ENCODE measurements at regions not wholly inside any gene's neighbourhood (a gene's known extent, or its start where the extent isn't known, plus 50 kb on each side); places are given as distances from the start of the nearest gene placed in this dataset.

GRCh38 chr10:27388761-27389399 lies 115.2 kb upstream of the RAB18 start:
- peaks cover 16% of the 10 kb centered on the region in 2 experiments for H3K4me1 Mint-ChIP-seq

More at GRCh38 chr10:27388761-27389399, 115.2 kb upstream of the RAB18 start:
- Histone ChIP-seq H3K4me1 (ENCODE audit: insufficient read depth, low read length) (no peaks in the 10 kb centered on the region), H3K18ac (ENCODE audit: insufficient read length, low read depth, low read length) (no peak overlapping the region), H2BK15ac (ENCODE audit: low read depth, low read length) (no peak overlapping the region), H4K91ac (ENCODE audit: insufficient read length, low read depth, low read length) (no peak overlapping the region), H3K23ac (ENCODE audit: insufficient read length, low read depth, low read length) (no peak overlapping the region), H3K79me1 (ENCODE audit: insufficient read depth, low read depth, low read length, poor library complexity, severe bottlenecking) (no peaks in the 10 kb centered on the region), H3K9ac (ENCODE audit: extremely low read depth, insufficient read length, low read length) (no peak overlapping the region), H4K20me1 (ENCODE audit: control insufficient read depth, insufficient read depth, insufficient read length) (no peaks in the 10 kb centered on the region), H3K4ac (ENCODE audit: low read depth, low read length) (no peak overlapping the region), H3T11ph (ENCODE audit: low read length) (no peak overlapping the region), H3K14ac (ENCODE audit: insufficient read depth, low read length) (no peak overlapping the region; the same call in 1 of the 2 replicates), H3K27ac (ENCODE audit: insufficient read length, low read depth, low read length) (no peak overlapping the region), H3K4me2 (ENCODE audit: insufficient read depth, insufficient read length, low read length) (no peak overlapping the region), H4K8ac (replicated peaks; ENCODE audit: insufficient read length, low read depth, low read length) (no peak overlapping the region), H3K56ac (ENCODE audit: insufficient read length, low read depth, low read length) (no peak overlapping the region), H3K23me2 (ENCODE audit: insufficient read length, low read depth, low read length, poor library complexity, severe bottlenecking) (no peaks in the 10 kb centered on the region), H3K27me3 (ENCODE audit: insufficient read depth, low read length) (no peaks in the 10 kb centered on the region), H4K5ac (ENCODE audit: insufficient read length, low read depth, low read length) (no peak overlapping the region), H2AK5ac (ENCODE audit: insufficient read length, low read length) (no peak overlapping the region), H2BK12ac (ENCODE audit: insufficient read length, low read depth, low read length) (no peak overlapping the region), H3K9me3 (ENCODE audit: control insufficient read depth, low read depth, low read length) (no peaks in the 10 kb centered on the region), H3K79me2 (ENCODE audit: insufficient read depth, low read length) (no peaks in the 10 kb centered on the region), H2BK120ac (ENCODE audit: low read depth, low read length, poor library complexity, severe bottlenecking) (no peak overlapping the region), H2AFZ (ENCODE audit: low read length) (no peak overlapping the region), H2BK20ac (ENCODE audit: low read depth, low read length, poor library complexity, severe bottlenecking) (no peak overlapping the region), H2BK5ac (ENCODE audit: insufficient read length, low read length) (no peak overlapping the region)
- no CpG with 5 or more reads among the region's 4 CpGs for WGBS (ENCODE audit: extremely low coverage, insufficient read length, low lambda C conversion rate)
- no peaks in the 10 kb centered on the region for H3K27me3 Mint-ChIP-seq (ENCODE audit: low read depth)
- TF ChIP-seq CTCF (conservative IDR thresholded peaks at IDR 0.05): no peak
- peak overlapping the region in 1 of 3 experiments; percentile 59; a peak in 1 of 7 replicates for H3K27ac Mint-ChIP-seq
- no peak for DNase-seq
- no peak overlapping the region for H3K4me3 Mint-ChIP-seq
- peaks cover 9 to 14% of the 10 kb centered on the region in 2 experiments; a peak in 4 of 5 replicates for H3K9me3 Mint-ChIP-seq
- H3K36me3 Mint-ChIP-seq (ENCODE audit: insufficient read depth in 1 of 3, low read depth in 3 of 3): peaks cover 0 to 8% (median 5%) of the 10 kb centered on the region in 3 experiments; a peak in 4 of 7 replicates
